GM19452 (cell line): ENCODE measurements at regions not wholly inside any gene's neighbourhood (a gene's known extent, or its start where the extent isn't known, plus 50 kb on each side); places are given as distances from the start of the nearest gene placed in this dataset.

Source experiments
- ATAC-seq: cut with Tn5 transposase; IDR thresholded peaks from one replicate; pipeline ENCODE4 v1.9.1; 2021; ENCODE audit not compliant: unreplicated experiment

DNA sequence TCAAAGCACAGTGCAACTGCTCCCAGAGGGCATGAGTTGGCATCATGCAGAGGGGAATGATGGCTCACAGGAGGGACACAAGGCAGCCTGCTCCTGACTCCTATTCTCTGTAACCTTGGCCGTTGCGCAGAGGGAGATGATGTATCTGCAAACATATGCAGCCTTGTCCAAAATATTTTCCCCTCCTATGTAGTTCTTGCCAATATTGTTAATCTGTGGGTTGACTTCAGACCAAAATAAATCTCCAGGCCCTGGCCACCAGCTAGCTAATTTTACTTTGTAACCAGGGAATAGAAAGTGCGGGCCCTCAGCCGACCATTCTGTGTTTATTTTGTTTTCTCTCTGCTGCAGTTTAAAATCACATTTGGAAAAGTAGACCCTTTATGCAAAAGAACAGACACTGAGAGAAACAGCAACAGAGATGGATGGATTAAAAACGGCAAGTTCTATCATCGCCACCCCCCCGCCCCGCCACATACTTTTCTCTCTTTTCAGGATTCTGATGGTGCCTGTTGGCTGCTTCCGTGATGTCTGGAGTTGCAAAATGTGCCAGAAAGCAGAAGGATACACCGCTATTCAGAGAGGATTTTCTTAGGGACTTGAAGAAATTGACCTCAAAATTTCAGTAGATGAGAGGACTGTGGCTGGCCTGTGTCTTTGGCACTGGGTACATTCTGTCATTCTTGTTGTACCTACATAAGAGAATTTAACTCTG, 185.3 kb upstream of the BCOR start:
- ATAC-seq, result no peak

DNA sequence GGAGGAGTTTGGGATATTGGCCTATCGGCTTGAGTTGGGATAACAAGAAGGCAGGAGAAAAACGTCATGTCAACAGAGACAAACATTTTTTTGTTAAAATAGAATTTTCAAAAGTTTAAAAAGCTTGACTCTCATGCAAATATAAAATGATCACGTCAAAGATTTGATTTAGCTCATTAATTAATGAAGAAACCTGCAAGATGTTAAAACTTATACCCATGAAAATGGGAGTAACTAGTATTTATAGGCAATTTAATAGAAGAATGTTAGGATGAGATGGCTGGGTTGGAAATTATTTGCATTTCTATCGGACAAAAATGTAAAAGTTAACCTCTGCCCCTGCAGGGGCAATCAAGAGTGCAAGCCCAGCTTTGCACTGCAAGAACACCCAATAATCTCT, 184.6 kb upstream of the BCOR start:
- no peak for ATAC-seq

DNA sequence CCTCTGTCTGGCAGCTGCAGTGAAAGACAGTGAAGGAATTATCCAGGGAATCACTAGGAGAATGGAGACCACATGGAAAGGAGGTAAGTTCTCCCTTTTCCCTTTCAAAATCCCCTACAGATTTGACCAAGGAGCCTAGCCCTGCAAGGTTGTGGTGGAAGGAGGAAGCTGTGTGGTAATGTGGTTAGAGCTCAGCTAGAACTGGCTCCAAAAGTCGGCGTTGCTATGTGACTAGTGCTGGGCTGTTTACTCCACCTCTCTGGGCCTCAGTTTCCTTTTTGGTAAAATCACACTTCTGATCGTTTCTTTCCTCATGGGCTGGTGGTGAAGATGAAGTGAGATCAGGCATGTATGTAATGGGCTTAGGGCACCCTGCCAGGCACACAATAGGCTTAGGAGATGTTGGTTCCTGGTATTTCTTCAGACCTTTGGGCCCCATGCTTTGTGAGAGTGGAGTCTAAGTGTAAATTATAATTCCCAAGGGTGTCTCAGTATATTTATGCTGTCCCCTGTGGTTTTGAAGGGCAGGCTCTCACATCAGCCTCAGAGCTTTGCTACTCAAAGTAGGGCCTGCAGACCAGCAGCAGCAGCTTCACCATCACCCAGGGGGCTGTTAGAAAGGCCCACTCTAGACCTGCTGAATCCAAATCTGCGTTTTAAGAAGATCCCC, 183.7 kb upstream of the BCOR start:
- no peak for ATAC-seq

DNA sequence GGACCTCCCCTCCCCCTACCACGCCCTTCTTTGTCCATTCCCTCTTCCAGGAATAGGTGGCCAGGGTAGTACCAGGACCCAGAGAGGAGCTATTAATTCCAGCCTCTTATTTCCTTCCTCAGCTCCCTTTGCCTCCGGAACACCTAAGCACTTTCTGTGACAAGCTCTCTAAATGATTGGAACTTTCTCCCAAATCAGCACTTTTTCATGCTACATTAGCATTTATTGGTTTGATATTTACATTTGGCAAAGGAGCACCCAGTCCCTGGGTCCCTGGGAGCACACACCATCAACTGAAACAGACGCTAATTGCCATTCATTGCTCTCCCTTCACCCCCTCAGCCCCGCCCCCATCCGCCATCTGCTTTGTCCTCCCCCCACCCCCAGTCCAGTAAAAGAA, 182.0 kb upstream of the BCOR start:
- ATAC-seq, result no peak

DNA sequence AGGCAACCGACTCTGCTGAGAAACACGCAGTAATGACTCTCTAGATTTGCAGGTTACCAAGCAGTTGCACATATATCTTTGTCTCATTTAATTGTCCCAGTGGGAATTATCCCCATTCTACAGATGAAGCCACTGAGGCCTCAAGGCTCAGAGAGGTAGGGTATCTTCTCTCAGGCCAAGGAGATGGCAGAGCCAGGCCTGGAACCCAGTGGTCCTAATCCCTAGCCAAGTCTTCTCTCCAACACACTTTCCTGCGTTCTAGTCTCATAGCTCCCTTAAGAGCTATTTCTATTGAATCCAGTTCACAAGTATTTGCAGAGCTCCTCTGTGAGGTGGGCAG, 181.3 kb upstream of the BCOR start:
- ATAC-seq, result no peak

DNA sequence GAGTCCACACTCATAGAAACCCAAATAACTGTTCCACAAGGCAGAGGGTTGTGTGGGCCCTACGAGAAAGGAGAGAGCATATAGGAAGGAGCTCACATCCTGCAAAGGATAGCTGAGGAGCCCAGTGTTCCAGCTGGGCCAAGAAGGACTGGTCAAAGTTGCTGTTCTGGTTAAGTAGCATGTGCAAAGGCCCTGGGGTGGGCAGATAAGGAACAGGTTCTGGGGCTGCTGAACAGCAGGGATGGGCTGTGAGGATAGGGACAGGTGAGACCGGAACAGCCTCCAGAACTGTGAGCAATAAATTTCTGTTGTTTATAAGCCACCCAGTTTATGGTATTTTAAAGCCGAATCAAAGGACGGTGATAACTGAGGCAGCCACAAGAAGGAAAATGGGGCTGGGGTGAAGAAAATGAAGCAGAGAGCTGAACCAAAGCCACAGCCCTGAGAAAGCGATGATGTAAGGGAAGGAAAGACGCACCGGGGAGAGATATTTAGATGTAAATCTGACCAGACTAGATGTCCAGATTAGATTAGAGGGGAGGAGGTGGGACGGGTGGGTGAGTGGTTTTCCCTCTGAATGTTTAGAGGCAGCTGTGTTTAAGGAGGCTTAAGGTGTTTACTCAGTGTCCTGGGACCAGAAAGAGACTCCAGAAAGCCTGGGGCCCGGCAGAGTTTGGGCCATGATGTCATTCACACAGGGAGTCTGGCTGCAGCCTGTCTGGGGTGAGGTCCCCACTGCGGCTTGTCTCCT, 180.8 kb upstream of the BCOR start:
- ATAC-seq, result no peak

DNA sequence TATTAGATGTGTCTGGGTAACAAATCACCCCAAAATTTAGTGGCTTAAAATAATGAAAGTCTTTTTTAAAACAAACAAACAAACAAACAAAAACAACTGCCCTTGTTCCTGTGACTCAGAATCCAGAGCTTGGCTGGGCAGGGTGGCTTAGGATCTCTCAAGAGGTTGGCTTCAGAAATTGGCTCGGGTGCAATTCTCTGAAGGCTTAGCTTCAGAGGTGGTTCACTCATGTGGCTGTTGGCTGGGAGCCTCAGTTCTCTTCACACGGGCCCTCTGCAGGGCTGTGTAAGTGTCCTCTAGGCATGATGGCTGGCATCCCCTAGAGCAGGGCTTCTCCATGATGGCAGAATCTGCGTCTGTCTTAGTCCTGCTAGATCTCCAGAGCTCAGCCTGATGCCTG, 179.9 kb upstream of the BCOR start:
- ATAC-seq, result no peak

DNA sequence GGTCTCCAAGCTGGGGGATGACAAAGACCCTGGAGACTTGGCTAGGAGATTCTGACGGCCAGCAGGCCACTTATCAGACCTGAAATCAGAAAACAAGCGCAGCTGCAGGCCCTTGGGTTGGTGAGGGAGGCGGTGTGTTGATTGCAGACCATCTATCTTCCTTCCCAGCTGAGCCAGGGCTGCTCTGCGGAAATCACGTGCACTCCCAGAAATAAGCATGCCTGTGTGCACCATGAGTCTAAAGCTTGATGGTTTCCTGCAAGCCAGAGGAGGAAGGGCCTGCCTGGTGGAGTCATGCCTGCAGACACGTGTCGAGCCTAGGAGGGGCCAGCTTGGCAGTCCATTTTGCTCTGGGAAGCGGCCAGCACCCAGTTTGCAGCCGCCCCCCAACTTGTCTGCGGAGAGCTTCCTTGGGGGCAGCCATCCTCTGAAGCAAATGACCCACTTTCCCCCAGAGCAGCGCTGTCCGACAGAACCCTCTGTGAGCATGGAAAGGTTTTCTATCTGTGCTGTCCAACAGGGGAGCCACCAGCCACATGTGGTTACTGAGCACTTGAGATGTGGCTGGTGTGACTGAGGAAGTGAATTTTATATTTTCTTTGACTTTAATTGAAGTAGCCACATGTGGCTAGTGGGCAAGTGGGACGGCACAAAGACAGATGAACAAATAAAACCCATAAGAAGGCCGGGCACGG, 175.7 kb upstream of the BCOR start:
- no peak for ATAC-seq

DNA sequence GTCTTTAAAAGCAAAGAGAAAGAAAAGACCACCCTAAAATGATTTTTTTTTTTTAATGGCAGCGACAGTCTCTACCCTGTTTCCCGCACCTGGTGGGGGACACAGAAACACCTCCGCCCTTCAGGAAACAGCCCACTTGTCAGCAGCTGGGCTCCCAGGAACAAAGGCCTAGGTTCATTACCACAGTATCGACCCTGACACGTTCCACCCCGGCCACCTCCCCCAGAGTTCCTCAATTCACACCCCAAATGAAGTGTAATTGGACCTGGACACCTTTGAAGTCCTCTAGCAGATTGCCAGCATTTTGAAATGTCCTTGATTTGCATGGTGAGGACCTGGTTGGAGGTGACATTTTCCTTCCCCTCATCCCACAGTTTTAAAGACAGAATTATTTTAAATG, 175.0 kb upstream of the BCOR start:
- ATAC-seq, result no peak

DNA sequence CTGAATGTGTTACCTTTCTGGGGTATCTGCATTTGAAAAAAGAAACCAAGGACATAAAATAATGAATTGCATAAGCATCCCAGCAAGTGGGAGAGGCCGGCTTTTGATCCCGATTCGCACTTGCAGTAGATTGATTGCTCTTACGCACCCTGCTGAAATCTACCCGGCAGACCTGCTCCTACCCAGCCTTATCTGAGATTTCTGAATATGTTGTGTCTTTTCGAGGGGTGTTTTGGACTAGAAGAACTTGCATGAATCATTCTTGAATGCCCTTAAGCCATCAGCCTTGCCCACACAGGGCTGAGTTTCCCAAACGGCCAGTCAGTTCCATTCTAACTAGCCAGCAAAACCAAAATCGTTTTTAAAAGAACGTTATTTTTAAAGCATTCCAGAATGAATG, 174.4 kb upstream of the BCOR start:
- ATAC-seq, result no peak

DNA sequence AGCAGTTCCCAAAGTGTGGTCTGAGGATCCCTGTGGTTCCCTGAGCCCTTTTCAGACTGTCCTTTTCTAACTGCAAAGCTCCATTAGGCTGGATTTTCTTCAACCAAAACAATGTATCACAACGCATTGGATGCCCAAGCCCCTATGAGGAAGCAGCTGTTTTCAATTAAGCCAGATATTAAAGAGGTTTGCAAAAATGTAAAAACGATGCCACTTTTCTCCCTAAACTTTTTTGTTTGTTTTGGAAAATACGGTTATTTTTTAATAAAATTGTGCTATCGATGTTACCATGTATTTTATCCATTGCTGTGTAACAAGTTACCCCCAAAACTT, 170.4 kb upstream of the BCOR start:
- ATAC-seq, result no peak

DNA sequence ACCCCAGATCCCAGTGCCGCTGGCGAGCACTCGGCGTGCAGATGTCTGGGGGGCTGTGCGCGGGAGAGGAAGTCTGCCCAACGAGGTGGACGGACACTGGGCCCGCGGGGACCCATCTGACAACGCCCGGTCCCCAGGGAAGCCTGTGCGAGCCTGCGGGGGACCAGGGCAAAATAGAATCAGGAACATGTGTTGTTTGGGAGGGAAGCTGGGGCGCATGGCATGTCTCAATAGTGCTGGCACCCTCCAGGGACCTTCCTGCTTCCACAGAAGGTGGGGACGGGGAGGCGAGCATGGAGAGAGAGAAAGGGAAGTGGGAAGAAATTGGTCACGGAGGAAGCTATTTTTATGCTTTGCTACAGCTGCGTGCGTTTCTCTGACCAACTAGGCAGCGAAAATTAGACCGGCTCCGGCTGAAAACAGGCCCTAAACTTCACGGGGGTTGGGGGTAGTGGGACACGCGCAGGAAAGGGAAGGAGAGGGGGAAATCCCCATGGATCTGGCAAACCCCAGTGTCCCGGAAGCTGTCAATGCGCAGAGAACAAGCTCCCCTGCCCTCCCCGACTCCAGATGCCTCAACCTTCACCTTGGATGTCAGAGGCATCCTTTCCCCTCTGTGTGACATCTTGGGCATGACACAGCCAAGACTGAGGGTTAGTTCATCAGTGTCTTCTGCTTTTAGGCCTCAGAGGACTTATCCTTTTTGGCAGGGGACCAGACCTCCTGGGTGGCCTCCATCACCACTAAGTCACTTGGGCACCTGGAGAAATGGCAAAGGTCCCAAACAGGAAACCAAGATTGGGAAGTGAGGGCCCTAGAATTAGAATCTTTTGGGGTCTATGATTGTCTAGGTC, 169.8 kb upstream of the BCOR start:
- no peak for ATAC-seq

DNA sequence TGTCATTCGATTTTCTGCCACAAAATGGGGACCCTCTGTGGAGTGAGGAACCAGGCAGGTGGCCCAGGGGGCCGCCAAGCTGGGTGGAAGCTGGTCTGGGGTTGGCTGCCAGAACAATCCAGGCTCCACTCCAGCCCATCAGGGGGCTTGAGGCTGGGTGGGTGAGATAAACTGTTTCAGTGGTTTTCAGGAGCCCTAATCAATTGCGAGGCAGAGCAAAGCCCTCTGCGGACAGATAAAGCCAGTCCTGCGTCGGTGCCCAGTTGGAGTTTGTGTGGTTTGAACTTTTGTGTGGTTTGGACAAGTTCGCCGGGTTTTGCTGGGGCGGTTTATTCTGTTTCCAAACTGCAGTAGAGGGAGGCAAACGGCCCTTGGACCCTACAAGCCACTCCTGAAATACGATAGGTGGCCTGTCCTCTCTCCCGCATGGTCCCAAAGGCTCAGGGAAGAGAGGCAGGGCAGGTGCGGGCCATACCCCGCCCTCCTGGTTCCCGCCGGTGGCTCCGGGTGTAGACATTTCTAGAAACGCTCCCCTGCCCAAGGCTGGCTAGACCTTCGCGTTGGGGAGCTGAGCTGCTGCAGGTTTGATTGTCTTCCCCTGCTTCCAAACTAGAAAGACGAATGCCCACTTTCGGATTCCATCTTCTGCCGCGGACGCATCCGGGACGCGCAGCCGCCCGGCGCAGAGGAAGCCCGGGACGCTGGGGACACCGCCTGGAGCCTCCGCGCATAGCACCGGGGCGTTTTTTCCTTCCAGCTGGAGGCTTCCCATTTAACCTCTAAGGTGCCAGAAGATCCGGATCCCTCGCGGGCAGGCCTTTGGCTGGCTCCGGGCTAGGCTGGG, 169.0 kb upstream of the BCOR start:
- no peak for ATAC-seq

DNA sequence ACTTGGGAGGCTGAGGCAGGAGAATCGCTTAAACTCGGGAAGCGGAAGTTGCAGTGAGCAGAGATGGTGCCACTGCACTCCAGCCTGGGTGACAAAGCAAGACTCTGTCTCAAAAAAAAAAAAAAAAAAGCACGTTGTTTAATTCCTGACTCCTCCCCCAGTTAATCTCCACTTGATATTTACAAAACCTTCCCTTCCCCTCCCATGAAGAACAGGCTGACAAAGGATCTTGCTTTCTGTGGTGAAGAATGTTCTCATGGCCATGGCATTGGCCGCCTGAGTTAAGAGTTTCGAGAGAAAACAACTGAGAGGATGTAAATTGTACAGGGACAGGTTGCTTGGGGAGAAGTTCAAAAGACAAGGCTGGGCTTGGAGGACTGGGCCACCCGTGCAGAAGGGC, 168.2 kb upstream of the BCOR start:
- no peak for ATAC-seq

DNA sequence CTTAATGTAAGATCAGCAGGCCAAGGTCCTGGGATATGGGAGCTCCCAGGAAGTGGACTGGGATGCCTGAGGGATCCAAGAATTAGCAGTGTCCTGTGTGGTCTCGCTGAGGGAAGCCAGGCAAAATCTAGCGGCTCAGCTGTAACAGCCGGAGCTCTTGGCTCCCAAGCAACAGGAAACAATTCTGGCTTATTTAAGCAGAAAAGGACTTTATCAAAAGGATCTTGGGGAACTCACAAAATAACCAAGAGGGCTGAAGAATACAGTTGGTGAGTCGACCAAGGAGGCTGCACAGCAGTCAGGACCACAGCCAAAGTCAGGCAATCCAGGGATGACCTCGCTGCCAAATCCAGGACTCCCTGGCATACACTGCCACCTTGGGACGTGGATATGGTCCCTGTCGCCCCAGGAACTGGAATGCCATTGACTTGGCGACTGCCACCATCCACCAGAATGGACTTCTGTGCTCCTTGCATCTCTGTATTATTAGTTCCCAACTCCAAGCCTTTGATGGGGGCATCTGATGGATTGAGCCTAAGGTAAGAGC, 165.3 kb upstream of the BCOR start:
- no peak for ATAC-seq

DNA sequence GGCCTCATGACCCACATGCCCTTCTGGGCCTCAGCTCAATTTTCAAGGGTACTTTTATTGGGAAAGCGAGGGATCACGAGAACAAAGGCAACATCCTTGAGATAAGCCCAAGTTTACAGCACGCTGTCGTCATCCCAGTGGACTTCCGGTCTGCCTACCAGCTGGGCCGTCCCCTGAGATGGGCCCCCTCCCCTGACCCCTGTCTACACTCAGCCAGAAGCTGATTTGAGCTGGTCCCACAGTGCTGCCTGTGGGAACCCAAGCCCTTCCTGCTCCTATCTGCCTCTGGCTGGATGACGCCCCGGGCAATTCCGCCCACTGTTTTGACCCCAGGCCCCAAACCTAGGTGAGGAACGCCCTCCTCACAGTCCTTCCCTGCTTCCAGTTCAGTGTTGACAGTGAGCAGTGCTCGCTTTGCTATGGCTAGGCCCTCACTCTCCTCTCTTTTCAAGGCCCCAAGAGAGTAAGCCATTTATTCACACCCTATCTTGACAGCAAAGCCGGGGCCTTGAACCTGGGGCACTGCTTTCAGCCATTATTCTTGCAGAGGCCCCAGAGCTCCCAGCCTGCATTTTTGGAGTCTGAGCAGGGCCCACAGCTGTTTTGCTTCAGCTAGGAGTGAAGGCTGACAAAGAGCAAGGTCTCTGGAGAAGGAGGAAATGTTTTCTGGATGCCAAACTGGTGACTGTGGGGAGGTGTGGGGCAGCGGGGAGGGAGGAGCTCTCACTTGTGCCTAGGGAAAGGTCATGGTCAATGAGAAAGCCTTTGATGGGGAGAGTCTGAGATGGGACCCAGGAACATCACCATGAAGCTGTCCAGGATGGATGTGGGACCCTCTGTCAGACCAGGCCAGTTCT, 164.6 kb upstream of the BCOR start:
- ATAC-seq, result no peak

DNA sequence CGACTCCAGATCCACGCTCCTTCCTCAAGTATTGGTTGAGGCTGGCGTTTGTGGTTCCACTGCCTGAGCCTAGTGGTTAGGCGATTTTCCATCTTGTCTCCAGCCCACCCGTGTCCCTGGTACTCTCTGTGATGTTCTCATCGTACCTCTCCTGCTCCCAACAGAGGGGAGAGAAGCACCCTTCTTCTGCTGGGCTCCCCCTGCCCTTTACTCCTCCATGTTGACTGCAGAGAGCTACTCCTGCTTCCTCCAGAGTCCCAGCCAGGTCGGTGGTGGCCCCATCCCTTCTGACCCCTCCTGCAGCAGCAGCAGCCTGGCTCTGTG, 164.0 kb upstream of the BCOR start:
- ATAC-seq, result no peak

DNA sequence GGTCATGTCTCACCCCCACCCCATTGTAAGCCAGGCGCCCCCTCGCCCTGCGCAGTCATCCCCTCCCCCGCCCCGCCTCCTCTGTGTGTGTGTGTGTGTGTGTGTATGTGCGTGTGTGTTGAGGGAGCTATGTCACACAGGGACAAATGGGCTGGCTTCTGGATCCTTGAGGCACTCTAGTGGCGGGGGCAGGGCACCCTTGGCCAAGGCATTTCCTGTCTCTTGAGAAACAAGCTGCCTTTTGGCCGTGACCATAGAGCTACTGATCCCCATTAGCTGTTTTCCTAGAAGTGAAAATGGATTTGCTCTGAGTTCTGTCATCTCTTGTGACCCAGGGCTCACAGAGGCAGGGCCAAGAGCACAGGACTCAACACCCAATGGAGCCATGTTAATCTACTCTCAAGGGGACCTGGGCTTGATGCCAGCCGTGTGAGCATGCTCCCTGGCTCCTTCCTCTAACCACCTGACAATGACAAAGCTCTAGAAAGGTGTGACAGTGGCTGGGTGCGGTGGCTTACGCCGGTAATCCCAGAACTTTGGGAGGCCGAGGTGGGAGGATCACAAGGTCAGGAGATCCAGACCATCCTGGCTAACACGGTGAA, 162.5 kb upstream of the BCOR start:
- no peak for ATAC-seq

DNA sequence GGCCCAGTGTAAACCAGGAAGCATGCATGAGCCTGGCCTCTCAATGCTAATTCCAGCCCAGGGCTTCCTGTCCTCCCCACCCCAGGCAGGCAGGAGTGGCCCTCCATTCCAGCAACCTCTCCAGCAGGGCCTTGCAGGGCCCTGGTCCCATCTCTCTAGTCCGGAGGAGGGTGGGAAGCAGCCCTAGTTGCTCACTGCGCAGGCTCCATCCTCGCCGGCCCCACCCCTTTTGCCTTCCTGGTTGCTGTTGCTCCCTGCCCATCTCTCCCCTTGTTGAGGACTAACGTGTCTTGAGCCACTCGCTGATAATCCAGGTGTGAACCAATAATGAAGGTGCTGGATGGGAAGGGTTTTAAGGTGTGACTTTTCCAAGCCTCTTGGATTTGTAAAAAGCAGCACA, 161.2 kb upstream of the BCOR start:
- no peak for ATAC-seq
